GM19467 (cell line): ENCODE measurements at regions not wholly inside any gene's neighbourhood (a gene's known extent, or its start where the extent isn't known, plus 50 kb on each side); places are given as distances from the start of the nearest gene placed in this dataset.

Source experiments
- ATAC-seq: cut with Tn5 transposase; IDR thresholded peaks from one replicate; pipeline ENCODE4 v1.9.1; 2021; ENCODE audit warnings: mild to moderate bottlenecking, moderate library complexity; ENCODE audit not compliant: unreplicated experiment

GRCh38 chr5:159453209-159453608 is 122.9 kb upstream of the IL12B start:
- no peak for ATAC-seq

- no peak for ATAC-seq
Measured at GRCh38 chr5:159456261-159456660, 126.0 kb upstream of the IL12B start.

DNA sequence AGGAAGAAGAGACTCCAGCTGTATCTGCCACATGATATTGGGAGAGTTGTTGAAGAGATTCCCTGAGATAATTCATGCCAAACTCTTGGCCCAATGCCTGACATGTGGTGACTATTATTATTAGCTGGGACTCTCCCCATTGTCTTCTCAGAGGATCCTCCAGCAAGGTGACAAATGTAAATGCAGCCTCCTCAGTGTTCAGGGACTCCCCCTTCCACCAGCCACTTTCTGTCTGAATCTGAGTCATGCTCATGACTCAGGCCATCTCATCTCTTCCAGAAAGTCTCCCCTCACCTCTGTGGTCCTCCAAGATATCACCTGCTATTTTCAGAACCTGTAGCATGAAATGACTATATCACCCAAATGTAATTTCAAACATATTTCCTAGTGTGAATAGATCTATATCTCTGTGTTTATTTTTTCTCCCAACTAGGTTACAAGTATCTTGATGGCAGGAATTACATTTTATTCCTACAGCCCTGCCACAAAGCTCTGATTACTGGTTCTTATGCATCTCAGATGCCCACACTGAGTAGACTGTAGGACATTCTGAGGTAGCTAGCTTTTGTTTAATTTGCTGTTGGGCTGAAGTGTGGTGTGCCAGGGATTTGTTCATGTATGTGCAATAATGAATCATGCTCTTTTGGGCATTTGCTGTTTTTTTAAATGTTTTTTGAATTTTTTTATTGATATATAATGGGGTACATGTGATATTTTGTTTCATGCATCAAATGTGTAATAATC is 126.6 kb upstream of the IL12B start:
- peak; percentile 88 for ATAC-seq

DNA sequence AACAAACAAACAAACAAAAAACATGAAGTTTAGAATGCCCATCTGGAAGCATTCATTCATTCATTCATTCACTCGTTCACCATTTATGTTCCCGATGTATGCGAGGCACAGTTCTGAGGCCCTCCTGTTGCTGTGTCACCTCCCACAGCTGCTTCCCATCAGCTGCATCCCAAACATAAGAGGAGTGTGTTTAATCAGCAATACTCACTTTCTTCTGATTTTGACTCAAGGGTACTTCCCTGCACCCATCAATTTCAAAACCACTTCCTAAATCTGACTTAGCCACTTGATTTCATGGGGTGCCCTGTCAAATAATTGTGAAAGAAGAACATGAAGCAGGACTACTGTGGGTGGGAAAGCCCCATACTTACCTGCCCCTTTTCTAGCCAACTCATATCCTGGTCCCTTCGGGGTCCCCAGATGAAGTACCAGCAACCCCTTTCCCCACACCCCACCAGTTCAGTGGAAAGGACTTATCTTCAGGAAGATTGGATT is 128.0 kb upstream of the IL12B start:
- peak; percentile 35 for ATAC-seq

DNA sequence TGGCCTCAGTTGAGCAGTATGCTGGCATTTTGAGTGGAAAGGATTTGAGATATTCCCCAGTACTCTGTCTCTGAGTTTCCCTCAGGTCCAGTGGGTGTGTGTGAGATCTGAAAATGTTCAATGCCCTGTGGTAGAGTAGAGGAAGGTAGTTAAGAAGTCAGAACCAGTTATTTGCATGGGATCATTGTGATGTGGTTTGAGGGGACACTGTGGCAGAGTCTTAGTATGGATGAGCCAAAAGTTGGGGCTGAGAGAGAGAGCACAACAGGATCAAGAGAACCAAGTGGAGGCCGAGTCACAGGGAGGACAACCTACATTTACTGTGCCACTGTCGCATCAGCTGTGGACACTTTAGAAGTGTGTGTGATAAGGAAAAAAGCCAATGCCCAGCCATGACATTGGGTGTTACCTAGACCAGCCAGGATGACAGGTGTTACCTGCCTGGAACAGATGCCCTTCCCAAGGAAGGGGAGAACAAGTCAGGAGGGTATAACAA is 128.9 kb upstream of the IL12B start:
- ATAC-seq, result no peak

GRCh38 chr5:159459951-159460538 is 129.8 kb upstream of the IL12B start:
- no peak for ATAC-seq

- no peak for ATAC-seq
Measured at GRCh38 chr5:159463590-159464321, 133.5 kb upstream of the IL12B start.

- no peak for ATAC-seq
Measured at GRCh38 chr5:159465604-159466003, 135.3 kb upstream of the IL12B start.

- ATAC-seq, result no peak
Measured at GRCh38 chr5:159467666-159468065, 137.4 kb upstream of the IL12B start.

DNA sequence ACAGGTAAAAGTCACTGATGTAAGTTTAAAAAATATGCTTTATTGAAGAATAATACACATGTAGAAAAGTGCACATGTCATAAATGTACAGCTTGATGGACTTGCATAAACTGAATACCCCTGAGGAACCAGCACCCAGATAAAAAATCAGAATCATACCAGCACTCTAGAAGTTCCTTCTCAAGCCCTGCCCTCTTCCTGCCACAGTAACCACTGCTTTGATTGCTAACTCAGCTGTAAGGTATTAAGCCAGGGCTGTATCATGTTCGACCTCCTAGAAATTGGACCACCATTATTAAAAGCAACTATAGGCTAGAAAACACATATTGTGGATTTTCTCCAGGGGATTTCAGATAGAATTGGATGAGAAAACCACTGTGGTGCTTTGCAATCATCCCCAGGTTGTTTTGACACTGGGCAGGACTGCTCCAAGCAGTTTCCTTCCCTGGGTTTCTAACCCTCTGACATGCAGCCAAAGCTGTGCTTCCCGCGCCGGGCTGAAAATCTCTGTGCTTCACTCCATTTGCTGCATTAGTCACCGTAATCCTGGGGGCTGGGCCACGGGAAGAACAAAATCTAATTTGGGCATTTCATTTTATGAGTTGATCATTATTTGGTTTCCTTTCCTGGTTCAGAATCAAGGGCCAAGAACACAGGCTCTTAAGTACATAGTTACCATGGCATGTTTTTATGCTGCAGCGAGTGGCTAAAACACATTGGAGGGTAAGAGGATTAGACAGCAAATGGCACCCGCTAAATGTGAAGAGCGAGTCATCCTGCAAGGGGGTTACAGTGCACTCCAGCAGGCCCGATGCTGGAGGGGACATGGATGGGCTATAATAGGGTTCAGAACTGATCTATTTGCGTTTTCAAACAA is 139.4 kb upstream of the IL12B start:
- ATAC-seq, result no peak

DNA sequence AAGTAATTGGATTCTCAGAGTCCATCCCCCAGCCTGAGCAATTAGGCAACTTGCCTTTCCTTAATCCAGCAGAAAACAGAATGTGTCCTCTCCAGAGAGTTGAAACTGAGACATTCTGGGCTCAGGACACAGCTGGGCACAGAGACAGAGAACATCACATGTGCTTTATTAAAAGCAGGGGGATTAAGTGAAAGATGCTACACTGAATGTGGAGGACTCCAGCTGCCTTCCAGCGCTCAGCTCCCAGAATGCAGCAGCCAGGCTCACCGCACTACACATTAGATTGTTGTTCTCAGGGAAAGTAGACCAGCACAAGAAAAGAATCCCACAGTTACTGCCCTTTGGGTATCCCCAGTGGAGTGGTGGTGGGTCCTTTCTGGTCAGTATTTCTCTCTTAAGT is 141.6 kb upstream of the IL12B start:
- ATAC-seq, result no peak

GRCh38 chr5:159475026-159475425 is 144.7 kb upstream of the IL12B start:
- no peak for ATAC-seq

DNA sequence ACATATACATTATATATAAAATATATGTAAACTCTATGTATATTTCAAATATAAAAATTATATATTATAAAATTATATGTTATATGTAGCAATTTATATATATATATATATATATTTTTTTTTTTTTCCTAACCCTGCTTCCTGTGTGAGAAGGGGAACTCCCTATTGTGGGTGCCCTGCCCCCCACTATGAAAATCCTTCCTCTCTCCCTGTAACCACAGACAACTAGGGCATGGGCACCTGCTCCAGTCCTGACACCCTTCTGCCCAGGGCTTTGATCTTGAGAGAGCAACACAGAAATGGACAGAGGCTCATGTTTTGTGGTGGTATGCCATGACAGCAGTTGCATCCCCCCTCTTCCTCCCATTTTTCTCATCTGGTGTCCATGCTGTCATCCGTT is 148.7 kb upstream of the IL12B start:
- no peak for ATAC-seq

GRCh38 chr5:159480849-159481248 is 150.6 kb upstream of the IL12B start:
- no peak for ATAC-seq

DNA sequence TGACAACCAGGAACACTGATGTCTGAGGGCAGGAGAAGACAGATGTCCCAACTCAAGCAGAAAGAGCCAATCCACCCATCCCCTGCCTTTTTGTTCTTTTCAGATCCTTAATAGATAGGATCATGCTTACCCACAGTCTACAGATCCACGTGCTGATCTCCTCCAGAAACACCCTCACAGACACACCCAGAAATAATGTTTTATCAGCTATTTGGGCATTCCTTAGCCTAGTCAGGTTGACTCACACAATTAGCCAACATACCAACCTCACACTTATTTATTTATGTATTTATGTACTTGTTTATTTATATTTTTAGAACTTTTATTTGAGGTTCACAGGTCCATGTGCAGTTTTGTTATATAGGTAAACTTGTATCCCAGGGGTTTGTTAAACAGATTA is 151.5 kb upstream of the IL12B start:
- no peak for ATAC-seq

DNA sequence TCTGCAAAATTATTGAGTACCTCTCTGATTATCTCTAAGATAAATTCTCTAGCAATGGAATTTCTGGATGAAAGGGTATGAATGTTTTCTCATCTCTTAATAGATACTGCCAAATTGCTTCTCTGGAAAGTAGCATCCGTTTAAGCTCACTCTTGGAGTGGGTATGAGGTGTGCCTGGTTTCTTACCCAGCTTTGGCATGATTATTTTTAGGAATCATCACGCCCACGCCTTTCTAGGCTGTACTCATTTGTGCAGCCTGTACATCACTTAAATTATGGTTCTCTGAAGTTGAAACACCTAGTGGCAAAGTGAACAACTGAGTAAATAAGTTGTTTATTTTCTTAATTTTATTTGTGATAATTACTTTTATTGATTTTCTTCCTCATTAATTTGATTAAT is 156.5 kb upstream of the IL12B start:
- ATAC-seq, result no peak

DNA sequence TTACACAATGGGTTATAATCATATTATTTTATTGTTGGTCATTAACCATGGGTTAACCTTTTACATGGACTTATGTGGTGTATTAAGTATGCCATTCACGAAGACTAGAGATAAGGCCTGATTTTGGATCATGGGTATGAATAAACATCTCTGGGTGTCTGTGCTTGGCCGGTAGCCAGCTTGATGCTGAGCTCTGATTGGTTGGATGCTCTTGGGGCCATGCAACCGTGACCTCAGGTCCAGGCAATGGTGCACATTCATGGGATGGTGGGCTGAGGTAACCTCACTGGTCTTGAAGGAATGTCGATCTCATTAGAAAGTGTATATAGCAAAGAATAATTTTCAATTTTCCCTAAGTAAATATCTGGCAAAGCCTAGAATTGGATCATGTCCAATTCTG is 158.2 kb upstream of the IL12B start:
- no peak for ATAC-seq

DNA sequence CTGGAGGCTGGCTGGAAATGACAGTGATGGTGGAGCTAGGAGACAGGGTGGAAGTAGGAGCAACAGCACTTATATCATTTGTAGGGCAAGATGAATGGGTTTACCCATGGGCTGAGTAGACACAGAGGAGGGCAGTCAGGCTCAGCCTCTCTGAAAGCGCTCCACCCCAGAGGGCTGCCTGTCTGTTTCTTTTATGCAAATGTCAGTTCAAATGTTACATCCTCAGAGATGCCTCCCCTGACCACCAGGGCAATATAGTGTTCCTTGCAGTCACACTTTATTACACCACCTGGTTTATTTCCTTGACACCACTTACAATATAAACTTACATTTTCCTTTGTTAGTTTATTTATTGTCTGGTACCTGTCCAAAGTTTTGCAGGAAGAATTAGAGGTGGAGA is 159.5 kb upstream of the IL12B start:
- ATAC-seq, result no peak

DNA sequence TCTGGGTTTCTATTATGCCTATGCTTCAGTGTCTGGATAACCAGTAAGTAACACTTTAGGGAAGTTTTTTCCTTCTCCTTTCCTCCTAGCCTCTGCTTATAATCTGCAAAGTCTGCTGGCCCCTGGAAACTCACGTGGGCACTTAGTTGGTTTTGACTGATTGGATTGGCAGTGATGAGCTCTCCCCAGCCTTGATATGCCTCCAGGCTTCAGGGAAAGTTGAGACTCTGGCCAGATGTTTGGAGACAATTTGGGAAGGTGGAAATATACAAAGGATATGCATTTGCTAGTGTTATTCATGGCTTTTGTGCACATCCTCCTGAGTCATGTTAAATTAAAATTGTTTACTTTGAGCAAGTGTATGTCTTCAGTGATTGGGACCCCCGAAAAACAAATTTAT is 160.2 kb upstream of the IL12B start:
- ATAC-seq, result no peak

- ATAC-seq, result no peak
Measured at GRCh38 chr5:159493696-159494095, 163.4 kb upstream of the IL12B start.

GRCh38 chr5:159496773-159497172 is 166.5 kb upstream of the IL12B start:
- no peak for ATAC-seq
